ENCODE measurements at regions not wholly inside any gene's neighbourhood (a gene's known extent, or its start where the extent isn't known, plus 50 kb on each side); places are given as distances from the start of the nearest gene placed in this dataset.
A peak's percentile ranks its signal among the peaks of the same experiment; 100 is the strongest.

DNA sequence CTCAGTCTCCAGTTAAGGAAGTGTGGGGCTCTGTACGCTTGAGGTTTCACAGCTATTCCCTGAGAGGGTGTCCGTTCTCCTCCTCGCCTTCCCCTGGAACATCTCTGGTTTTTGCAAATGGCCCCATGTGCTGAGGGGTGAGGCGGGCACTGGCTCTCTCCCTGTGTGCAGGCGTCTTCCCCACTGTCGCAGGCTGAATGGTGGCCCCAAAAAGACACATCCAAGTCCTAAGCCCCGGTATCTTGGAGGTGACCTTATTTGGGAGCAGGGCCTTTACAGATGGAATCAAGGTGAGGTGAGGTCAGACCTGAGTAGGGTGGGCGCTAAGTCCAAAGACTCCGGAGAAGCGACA is 98.0 kb upstream of the TMPRSS2 start:
- DNase-seq = no peak

- peak; percentile 66 for DNase-seq
These were observed 97.4 kb upstream of the TMPRSS2 start for GRCh38 chr21:41605178-41605933.

DNA sequence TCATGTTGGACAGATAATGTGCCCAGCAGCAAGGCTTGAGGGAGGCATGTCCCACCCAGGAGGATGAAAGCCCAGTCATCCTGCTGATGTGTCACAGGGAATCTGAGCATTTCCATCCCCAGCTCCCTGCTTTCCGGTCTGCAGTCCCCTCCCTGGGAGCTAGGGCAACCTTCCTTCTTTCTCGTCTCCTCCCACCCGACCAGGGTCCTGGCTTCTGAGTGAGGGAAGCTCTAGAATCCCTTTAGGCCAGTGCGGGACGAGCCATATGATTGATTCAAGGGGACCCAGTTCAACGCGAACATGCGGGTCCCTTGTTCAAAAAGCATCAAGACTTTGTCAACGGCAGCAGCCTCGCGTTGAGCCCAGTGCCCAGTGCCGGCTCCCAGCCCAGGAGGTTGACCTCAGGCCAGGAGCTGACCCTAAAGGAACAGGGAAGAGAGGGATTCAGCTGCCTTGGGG is 96.7 kb upstream of the TMPRSS2 start:
- DNase-seq = no peak

GRCh38 chr21:41603476-41603875 is 95.5 kb upstream of the TMPRSS2 start:
- no peak for DNase-seq

DNA sequence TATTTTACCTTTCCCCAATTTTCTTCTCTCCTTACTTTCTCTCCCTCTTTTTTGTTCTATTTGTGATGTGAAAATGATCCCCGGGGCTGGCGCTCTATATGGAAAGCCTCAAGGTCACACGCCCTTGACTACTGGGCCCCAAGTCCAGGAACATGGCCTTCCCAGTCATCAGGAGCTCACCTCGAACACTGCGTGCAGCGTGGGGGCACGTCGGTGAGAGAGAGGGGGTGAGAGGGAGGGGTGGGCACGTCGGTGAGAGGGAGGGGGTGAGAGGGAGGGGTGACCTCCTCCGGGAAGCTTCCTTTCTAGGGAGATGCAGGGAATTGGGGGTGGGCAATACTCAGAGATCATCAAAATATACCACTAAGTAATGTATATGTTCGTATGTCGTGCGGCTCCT is 94.6 kb upstream of the TMPRSS2 start:
- no peak for DNase-seq

DNA sequence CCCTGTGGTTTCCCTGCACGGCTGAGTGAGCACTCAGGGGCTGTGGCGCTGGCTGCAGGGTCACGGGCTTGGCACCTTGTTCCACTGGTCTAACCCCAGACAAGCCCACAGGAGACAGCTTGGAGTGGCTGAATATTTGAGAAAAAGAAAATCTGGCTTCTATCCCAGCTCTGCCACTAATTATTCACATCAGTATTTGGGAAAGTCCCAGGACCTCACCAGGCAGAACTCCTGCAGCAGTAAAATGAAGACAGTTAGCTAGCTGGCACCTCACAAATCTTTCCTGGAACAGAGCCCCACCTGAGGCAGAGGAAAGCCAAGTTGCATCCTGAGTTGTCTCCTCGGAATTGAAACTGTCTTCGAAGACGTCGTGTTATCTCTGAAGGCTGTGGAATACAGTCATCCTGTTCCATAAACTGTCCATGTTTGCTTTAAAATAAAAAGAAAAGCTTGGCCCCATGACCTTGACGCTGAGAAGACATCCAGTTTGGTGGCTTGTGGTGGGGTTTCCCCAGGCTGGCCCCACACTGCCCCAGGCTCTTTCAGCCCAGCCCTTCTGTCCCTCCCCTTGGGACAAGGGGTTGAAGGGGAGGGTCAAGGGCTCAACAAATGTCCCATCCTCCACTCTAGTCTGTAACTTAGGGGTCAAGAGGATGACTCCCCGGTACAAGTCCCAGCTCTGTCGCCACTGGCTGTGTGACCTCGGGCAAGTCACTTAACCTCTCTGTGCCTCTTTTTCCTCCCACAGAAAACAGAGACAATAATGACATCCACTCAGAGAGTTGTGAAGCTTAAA is 93.8 kb upstream of the TMPRSS2 start:
- no peak for DNase-seq

DNA sequence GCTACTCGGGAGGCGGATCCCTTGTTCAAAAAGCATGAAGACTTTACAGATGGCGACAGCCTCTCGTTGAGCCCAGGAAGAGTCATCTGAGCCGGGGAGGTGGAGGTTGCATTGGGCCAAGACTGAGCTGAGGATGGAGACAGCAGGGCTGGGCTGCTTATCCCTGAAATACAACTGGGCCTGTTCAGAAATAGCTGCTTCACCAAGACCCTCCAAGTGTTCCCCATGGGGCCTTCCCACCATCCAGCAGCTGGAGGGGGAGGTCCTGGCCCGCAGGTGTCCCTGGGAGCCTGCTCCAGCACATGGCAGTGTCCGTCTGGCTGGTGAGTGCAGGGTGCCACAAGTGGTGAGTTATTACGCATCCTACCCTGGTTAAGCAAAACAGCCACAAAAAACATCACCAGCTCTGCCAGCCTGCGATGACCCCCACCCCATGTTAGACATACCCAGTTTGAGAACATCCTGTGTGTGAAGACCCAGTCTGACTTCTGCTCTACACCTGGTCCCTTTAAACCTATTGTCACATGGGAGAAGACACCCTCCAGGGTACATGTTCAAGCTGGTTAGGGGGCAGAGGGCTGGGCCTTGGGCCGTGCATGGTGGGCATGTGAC is 93.1 kb upstream of the TMPRSS2 start:
- DNase-seq = no peak

DNA sequence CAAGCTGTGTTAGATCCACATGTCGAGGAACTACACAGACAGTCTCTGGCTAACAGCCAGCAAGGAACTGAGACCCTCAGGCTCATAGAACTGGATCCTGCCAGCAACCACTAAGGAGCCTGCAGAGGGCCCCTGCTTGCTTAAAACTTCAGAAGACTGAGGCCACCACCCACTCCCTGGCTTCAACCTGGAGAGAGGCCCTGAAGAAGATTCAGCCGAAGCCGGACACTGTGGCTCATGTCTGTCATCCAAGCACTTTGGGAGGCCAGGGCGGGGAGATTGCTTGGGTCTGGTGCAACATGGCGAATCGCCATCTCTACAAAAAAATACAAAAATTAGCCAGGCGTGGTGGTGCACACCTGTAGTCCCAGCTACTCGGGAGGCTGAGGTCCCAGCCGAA is 92.6 kb upstream of the TMPRSS2 start:
- DNase-seq = no peak

DNA sequence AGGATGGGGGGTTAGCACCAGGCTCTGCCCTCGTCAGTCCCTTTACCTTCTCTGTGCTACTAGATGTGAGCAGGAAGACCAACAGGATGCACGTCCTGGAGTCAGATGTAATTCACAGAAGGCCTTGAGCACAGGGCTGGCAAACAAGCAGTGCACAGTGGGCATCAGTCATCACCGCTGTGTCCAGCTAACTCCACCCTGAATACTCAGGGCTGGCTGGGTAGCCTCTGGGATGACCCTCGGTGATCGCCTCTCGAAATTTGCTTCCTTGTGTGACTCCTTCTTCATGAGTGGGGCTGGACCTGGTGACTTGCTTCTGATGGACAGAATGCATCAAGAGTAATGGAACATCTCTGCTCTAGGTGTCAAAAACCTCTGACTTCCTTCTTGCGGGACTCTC is 92.2 kb upstream of the TMPRSS2 start:
- no peak for DNase-seq

DNA sequence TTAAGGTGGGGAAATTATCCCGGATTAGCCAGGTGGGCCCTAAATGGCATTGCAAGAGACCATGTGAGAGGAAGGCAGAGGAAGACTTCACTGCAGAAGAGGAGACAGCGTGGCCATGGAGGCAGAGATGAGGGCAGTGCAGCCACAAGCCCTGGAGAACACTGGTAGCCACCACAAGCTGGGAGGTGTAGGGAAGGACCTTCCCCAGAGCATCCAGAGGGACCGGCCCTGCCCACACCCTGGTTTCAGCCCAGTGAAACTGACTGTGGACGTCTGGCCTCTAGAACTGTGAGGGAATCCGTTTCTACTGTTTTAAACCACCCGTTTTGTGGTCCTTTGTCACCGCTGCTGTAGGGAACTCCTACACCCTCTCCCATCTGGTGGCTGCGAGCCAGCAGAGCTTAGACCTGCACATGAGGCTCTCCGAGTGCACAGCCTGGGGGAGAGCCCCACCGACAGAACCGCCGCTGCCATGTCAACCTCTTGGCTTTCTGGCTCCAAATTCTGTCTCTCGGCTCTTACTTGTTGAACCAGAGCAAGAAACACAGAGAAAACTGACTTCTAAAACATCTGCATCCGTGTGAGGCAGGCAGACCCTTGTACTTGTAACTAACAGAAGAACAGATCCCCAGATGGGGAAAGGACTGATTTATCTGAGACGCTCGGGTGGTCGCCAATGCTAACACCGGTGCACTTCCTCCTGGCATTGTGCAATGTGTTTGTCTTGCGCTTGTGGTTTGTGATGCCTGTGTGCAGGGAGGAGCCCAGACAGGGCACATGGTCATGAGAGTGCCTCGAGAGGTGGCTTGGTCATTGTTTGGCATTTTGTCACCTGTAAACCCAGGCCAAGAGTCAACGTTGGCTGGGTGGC is 90.8 kb upstream of the TMPRSS2 start:
- no peak for DNase-seq

DNA sequence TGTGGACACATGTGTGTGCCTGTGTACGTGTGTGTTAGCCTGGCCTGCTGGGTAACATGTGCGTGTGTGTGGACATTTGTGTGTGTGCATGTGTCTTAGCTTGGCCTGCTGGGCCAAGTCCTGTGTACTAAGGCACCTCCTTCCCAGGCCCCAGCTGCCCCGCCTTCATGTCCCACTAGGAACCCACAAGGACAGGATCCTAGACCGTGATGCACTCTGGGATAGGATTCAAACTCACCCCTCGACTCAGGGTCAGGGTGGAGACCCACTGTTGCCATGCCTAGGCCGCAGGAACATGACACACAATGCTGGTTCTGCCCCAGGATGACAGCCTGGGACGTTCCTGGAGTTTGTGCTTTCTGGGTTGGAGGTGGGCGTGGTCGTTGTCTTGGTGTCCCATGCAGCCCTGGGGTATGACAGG is 89.9 kb upstream of the TMPRSS2 start:
- DNase-seq = no peak

DNA sequence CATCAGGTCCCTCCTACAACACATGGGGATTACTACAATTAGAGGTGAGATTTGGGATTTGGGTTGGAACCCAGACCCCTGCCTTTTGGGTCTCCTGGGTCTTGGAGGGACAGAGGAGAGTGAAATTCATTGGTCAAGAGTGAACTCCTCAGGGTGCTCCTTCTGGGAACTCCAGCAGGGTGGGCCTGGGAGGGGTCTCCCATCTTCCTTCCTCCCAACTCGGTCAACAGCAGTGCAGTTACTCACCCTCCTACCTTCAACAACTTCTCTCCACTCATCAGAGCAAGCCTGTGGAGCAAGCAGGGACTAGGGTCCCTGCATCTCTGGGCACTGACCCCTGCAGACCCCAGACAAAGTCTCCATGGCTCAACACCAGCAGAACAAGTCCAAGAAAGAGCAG is 89.3 kb upstream of the TMPRSS2 start:
- no peak for DNase-seq

GRCh38 chr21:41596241-41596925 is 88.4 kb upstream of the TMPRSS2 start:
- no peak for DNase-seq

DNA sequence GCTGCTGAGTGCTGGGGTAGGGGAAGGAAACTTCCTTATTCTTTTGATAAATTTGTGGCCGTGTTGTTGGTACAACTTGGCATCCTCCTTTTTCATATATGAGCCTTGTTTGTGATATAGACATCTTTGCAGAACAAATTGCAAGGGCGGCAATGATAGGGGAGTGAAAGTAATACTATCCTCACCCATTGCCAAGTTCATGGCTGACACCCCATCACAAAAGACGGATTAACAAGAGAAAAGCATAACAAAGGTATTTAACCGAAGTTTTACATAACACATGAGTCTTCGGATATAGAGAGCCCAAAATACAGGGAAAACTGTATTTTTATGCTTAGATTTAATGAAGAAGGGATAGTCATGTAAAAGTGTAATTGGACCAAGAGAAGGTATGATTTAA is 86.3 kb upstream of the TMPRSS2 start:
- DNase-seq = no peak

DNA sequence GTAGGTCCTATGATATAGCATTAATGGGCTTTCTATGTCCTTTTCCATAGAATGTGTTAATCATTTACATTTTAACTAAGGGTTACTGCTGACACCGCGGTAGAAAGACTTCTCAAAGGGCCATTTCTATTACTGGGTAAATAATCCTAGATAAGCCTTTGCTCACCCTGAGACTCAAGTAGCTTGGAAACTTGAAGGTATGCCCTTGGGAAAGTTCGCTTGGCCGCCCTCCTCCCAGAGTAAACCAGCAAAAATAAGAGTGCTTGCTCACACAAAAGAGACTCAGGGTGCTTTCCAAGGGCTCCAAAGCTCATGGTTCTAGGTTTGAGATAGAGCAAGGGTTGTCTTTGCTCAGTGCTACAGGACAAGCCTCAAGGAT is 85.8 kb upstream of the TMPRSS2 start:
- no peak for DNase-seq

- DNase-seq = no peak
These were observed 85.2 kb upstream of the TMPRSS2 start for GRCh38 chr21:41593051-41593759.

GRCh38 chr21:41589620-41590175 is 81.7 kb upstream of the TMPRSS2 start:
- DNase-seq = no peak

- no peak for DNase-seq
These were observed 81.2 kb upstream of the TMPRSS2 start for GRCh38 chr21:41589131-41589530.

GRCh38 chr21:41585199-41585994 is 77.4 kb upstream of the TMPRSS2 start:
- no peak for DNase-seq

DNA sequence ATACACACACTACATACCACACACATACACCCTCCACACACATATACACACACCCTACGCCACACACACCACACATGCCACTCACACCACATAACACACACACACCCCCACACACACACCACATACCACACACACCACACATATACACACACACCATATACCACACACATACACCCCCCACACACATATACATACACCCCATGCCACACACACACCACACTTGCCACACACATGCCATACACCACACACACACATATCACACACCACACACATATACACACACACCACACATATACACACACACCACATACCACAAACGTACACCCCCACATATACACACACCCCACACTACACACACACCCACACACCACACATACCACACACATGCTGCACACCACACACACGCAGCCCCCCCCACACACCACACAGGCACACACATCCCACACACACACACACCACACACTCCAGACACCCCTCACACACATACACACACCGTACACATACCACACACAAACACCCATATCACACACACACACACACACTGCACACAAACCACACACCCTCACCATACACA is 76.7 kb upstream of the TMPRSS2 start:
- DNase-seq = no peak
